ENCODE measurements at regions not wholly inside any gene's neighbourhood (a gene's known extent, or its start where the extent isn't known, plus 50 kb on each side); places are given as distances from the start of the nearest gene placed in this dataset.

GRCh38 chr10:80927419-80928078 is 389.8 kb downstream of the SH2D4B start:
- no peak overlapping the region for H3K4me3 ChIP-seq (ENCODE audit: low read length)
- no peak for DNase-seq (ENCODE audit: low read depth)
- TF ChIP-seq, protein P1, sequence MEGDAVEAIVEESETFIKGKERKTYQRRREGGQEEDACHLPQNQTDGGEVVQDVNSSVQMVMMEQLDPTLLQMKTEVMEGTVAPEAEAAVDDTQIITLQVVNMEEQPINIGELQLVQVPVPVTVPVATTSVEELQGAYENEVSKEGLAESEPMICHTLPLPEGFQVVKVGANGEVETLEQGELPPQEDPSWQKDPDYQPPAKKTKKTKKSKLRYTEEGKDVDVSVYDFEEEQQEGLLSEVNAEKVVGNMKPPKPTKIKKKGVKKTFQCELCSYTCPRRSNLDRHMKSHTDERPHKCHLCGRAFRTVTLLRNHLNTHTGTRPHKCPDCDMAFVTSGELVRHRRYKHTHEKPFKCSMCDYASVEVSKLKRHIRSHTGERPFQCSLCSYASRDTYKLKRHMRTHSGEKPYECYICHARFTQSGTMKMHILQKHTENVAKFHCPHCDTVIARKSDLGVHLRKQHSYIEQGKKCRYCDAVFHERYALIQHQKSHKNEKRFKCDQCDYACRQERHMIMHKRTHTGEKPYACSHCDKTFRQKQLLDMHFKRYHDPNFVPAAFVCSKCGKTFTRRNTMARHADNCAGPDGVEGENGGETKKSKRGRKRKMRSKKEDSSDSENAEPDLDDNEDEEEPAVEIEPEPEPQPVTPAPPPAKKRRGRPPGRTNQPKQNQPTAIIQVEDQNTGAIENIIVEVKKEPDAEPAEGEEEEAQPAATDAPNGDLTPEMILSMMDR (conservative IDR thresholded peaks at IDR 0.05; ENCODE audit: low read depth, low read length) = no peak

- no peak overlapping the region for H3K4me3 ChIP-seq (ENCODE audit: low read length)
- DNase-seq (ENCODE audit: low read depth) = no peak
- TF ChIP-seq, protein P1 (conservative IDR thresholded peaks at IDR 0.05; ENCODE audit: low read depth, low read length) = no peak
Measured at GRCh38 chr10:80938903-80939302, 401.2 kb downstream of the SH2D4B start.

DNA sequence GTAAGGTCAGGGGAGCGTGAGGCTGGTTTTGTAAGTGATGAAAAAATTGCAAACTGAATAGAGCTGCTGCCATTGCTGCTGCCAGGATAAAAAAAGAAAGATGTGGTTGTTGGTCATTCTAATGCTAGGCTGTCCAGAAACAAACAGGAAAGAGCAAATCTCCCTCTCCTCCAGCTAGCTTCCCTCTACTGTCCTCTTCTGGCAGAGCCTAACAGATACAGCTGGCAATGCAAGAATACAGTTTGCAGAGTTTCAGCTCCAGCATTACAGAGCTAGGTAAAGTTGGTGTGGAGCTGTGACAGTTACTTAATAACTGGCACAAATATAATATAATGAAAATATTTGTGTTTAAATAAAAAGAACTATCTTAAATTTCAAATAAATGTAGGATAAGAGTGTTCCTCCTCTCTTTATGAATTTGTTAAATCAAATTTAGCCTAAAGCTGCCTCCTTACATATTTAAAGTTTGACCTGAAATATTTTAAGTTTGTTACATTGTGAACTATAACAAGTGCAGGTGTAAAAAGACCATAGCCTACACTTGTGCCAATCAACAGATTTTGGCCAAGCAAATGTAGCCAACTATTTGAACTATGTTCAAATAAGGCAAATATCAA is 407.7 kb downstream of the SH2D4B start:
- no peak overlapping the region for H3K4me3 ChIP-seq (ENCODE audit: low read length)
- TF ChIP-seq, protein P1 (conservative IDR thresholded peaks at IDR 0.05; ENCODE audit: low read depth, low read length) = peak; percentile 36
- DNase-seq (ENCODE audit: low read depth) = no peak

DNA sequence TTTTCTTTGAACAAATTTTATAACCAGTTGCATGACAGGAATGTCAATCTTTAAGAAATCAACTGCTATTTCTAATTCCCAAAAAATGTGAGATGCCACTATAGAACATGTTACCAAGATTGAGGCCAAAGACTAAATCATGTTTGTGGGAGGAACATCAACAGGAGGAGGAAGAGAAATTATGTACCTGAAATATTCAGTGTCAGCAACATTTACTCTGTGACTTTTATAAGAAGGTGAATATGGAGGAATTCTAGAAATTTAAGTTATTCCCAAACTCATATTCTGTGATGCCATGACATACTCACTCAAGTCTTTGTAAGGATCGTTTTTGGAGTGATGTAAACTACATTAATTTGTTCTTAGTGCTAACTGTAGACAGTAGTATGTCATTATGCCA is 408.4 kb downstream of the SH2D4B start:
- no peak overlapping the region for H3K4me3 ChIP-seq (ENCODE audit: low read length)
- DNase-seq (ENCODE audit: low read depth) = no peak
- TF ChIP-seq, protein P1 (conservative IDR thresholded peaks at IDR 0.05; ENCODE audit: low read depth, low read length) = no peak

DNA sequence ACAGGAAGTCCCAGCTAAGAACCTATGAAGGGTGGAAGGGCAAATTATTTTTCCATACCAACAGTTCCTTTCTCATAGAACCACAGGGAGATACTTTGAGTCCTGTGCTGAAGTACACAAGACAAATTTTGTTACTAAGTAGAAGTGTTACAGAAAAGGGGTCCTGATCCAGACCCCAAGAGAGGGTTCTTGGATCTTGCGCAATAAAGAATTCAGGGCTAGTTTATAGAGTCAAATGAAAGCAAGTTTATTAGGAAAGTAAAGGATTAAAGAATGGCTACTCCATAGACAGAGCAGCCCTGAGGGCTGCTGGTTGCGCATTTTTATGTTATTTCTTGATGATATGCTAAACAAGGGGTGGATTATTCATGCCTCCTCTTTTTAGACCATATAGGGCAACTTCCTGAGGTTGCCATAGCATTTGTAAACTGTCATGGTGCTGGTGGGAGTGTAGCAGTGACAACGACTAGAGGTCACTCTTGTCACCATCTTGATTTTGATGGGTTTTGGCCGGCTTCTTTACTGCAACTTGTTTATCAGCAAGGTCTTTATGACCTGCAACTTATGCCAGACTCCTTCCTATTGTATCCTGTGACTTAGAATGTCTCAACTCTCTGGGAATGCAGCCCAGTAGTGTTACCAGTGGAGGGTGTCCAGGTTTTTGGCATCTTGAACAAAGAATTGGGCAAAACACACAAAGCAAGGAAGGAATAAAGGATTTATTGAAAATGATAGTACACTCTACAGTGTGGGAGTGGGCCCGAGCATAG is 409.4 kb downstream of the SH2D4B start:
- no peak for DNase-seq (ENCODE audit: low read depth)
- no peak overlapping the region for H3K4me3 ChIP-seq (ENCODE audit: low read length)
- TF ChIP-seq, protein P1 (conservative IDR thresholded peaks at IDR 0.05; ENCODE audit: low read depth, low read length) = no peak

DNA sequence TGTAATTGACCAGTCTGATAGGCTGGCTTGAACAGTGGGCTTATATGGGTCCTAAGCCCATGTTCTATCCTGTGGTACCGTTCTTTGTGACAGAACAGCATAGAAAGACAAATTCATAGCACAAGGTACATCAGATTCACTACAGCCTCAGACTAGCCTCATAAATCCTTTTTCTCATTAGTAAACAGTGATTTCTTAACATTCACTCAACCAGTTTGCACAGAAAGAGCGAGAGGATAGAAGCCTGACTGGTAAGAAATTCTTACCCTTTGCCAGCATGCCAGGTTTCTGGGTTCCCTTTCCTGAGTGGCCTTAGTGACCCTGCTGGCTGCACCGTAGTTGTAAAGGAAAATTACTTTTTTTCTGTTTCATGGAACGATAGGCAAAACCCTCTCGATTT is 412.1 kb downstream of the SH2D4B start:
- DNase-seq (ENCODE audit: low read depth) = no peak
- TF ChIP-seq, protein P1 (conservative IDR thresholded peaks at IDR 0.05; ENCODE audit: low read depth, low read length) = no peak
- H3K4me3 ChIP-seq (ENCODE audit: low read length) = no peak overlapping the region

Data from retinal pigment epithelial cell (primary cell).